HG03045 (cell line): ENCODE measurements at regions not wholly inside any gene's neighbourhood (a gene's known extent, or its start where the extent isn't known, plus 50 kb on each side); places are given as distances from the start of the nearest gene placed in this dataset.
A peak's percentile ranks its signal among the peaks of the same experiment; 100 is the strongest.

ENCODE experiments used
- ATAC-seq: cut with Tn5 transposase; IDR thresholded peaks from one replicate; pipeline ENCODE4 v1.9.1; 2021; ENCODE audit warnings: mild to moderate bottlenecking, moderate library complexity; ENCODE audit not compliant: unreplicated experiment

DNA sequence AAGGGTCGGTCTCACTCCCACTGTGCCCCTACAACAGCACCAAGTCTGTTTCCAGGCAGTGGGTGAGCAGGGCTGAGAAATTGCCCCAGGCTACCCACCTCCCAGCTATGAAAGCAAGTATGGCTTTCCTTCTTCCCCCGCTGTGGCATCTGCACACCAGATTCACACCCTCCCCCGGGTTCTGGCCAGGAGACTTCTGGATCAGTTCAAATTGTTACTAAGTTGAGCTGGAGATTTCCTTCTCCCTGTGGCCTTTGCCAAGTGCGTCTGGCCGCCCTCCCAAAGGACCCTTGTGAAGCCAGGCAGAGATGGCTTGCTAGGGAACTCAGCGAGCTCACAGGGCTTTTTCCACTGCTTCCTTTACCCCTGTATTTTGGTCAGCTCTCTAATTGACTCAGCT lies 555.4 kb downstream of the SH2D4B start:
- ATAC-seq: no peak

DNA sequence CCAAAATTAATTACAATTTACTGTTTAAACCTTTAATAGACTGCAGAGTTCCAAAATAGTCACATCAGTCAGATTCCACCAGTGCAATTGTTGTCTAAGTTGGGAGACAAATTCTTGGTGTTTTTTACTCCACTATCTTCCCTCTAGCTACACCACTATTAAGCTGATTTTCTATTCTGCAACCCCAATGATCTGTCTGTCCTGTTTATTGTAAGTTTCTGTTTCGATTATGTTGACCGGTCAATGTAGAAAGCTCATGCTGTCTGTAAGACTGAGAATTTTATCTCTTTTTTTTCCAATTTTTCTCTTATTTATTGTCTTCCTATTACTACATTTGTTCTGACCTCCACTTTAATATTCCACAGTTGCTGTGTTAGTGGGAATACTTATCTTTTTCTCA lies 557.5 kb downstream of the SH2D4B start:
- no peak for ATAC-seq

DNA sequence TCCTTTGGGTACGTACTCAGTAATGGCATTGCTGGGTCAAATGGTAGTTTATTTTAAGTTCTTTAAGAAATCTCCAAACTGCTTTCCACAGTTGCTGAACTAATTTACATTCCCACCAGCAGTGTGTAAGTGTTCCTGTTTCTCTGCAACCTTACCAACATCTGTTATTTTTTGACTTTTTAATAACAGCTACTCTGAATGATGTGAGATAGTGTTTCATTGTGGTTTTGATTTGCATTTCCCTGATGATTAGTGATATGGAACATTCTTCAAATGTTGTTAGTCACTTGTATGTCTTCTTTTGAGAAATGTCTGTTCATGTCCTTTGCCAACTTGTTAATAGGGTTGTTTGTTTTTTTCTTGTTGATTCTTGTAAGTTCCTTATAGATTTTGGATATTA lies 558.9 kb downstream of the SH2D4B start:
- no peak for ATAC-seq

DNA sequence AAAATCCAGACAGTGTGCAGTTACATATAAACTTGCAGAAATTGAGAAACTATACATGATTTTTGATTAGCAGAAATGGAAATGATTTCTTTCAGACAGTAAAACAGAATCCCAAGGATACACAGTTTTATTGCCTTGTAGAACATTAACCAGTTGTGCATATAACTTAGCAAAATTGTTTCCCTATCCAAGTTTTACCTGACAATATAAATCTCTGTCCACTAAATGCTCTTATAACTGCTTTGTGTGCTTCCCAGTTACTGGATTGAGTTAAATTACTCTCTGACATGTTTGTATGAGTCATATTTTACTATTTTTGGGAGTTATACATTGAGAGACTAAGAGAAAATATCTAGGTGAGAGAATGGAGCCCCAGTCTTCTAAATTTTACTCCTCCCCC lies 563.4 kb downstream of the SH2D4B start:
- ATAC-seq: no peak

DNA sequence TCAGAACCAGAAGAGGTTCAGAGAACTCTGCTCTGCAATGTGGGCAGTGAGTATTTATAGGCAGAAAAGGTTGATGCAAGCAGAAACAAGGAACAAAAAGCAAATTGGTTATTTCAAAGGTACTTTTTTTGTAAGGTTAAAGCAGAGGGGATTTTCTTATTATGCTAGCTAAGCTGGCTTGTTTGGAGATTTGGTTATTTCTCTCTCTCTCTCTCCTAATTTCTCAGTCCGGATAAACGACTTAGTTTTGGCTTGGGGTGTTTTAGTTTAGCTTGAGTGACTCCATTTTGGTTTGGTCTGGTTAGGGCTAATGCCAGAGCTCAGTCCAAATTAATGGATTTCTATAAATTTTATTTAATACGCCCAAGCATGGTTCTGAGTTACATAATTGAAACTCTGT lies 566.8 kb downstream of the SH2D4B start:
- no peak for ATAC-seq

DNA sequence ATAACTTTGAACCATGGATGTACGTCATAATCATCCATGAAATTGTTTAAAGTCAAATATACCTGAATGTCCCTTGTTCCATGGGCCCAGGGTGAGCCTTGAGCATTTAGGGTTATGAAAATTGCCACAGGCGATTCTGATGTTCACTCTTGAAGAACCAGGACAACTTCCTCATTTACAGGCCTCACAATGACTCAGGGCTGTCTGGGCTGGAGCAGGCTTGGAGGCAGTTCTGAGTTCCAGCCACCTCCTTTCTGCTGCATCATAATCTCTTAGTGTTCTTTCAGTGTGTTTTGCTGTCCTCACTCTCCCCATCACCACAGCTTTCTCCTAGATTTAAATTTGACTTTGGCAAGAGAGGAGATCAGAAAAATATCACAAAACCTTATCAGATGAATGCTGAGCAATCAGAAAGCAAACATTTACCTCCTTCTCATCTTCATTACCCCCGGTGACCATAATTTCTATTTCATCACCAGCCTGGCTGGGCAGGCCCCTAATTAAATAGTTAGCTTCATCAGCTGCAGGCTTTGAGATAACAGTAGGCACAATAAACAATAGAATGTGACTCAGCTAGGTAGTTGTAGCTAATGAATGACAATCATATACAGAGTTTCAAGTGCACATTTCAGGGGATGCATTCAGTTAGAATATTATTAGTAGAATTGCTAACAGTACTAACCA lies 571.0 kb downstream of the SH2D4B start:
- ATAC-seq: peak; percentile 84

DNA sequence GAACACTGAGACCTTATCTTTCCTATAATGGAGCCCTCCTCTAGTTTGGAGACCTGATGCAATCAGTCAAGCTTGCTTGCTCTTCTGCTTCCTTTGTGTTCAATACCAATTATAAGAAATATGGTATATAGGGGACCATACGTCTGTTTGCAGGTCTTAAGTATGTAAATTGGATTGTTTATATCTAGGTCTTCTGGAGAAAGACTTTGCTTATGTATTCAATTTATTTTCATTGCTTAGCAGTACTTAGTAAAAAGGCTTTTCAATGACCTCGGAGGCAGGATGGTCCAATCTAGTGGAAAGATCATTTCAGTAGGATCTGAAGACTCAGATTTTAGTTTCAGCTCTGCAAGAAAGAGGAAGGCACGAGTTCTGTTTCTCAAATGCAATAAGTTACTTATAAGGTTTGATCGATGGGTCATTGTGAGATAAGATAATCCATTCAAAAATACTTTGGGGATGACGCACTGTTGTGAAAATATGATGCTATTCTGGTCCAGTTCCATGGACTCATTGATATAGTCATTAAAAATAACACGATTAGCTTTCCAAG lies 571.6 kb downstream of the SH2D4B start:
- no peak for ATAC-seq

DNA sequence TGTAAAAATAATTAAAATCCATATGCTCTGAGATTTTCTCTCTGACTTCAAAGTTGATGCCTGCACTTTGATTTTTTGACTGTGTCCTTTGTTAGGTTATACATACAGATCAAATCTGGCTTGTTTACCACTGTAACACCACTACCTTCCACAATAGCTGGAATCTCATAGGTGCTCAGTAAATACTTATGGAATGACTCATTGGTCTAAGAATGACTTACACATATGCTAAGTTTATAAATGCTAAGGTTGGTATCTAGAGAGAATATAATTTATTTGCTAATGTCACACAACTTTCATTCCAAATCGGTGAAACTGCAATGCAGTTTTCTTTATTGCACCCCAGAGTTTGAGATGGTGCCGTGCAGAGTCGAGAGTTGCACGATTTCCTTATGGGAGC lies 578.5 kb downstream of the SH2D4B start:
- ATAC-seq: no peak

DNA sequence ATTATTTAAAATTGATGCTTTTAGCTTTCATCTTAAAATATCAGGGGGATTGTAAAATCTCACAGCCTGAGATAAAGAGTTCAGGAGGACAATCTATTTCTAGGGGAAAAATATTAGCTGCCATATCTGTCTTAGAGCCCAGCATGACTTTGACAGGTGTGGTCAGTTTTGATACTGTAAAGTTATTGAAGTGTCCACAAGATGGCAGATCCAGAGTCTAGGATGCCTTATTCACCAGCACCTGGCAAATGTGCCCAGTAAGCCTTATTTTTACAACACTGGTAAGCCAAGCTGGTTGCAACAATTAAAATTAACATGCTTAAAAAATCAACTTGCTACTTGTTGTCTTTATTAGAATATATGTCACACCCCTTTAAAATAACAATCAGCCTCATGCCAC lies 579.3 kb downstream of the SH2D4B start:
- ATAC-seq: no peak

DNA sequence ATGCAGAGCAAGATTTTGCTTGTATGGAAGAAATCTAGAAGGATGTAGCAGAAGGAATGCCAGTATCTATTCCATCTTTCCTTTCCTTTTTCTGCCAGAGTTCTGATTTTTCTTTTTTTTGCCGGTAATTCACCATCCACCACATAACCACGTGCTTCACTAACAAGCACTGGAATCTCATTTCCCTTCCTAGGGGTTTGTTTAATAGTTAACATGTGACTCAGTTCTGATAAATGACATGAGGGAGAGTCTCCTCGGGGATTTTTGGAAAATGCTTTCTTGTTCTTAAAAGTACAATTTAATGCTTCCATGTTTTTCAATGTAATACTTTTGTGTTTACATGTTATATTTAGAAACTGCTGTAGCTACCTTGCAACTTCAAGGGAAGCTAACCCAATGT lies 590.2 kb downstream of the SH2D4B start:
- ATAC-seq: no peak

DNA sequence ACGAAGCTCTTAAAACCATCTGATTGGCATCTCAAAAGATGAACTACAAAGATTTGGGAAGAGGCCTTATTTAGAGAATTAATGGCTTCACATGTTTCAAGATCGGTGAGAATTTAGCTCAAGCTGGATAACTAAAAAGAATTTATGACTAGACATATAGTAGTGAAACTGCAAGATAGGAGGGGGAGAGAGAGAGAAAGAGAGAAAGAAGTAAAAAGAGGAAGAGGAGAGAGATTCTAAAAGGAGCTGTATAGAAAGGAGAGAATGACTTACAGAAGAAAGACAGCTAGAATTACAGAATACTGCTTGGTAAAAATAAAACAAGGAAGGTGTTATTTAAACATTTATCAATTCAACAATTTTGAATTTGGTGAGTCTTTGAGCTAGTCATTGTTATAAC lies 592.3 kb downstream of the SH2D4B start:
- ATAC-seq: no peak

DNA sequence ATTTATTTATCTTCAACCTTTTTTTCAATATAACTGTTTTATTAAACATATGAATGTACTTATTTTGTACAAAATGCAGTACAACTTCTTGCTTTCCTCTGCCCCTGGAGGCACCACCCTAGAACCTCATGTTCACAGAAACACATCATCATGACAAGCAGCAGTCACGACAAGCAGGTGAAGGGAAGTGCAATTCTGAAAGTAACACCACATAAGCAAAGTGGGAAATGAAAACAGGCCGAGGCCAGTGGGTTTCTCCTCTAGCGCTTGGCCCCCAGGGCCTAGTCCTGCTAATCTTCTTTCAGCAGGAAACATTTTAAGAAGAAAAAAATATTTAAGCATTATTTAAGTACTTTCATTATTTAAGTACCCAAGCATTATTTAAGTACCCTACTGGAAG lies 598.1 kb downstream of the SH2D4B start:
- peak; percentile 86 for ATAC-seq

DNA sequence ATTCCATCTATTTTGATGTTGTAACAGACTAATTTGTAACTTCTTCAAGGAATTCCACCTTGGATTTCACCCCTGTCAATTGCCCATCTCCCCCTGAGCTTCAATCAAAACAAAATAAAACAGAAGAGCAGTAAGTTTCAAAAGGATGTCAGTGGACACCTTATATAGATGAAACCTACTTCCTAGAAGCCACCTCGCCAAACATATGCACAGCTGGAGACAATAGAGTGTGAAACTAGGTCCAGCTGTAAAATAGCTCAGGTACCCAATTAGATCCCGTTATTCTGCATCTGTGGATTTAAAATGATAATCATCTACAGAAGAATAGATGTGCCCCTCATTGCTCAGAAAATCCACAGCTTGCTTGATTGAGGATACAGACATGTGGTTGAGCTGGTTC lies 598.6 kb downstream of the SH2D4B start:
- no peak for ATAC-seq

DNA sequence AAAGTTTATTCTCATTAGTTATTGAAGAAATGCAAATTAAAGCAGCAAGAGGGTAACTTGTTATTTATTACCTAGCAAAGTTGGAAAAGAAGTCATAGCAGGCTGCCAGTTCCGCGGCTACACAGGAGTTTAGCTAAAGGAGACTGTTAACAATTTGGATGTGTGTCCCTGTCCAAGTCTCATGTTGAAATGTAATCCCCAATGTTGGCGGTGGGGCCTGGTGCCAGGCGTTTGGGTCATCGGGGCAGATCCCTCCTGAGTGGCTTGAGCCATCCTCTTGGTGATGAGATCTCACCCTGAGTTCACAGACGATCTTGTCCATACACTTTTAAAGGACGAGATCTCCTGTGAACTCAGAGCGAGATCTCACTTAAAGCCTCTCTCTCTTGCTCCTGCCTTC lies 608.3 kb downstream of the SH2D4B start:
- no peak for ATAC-seq

DNA sequence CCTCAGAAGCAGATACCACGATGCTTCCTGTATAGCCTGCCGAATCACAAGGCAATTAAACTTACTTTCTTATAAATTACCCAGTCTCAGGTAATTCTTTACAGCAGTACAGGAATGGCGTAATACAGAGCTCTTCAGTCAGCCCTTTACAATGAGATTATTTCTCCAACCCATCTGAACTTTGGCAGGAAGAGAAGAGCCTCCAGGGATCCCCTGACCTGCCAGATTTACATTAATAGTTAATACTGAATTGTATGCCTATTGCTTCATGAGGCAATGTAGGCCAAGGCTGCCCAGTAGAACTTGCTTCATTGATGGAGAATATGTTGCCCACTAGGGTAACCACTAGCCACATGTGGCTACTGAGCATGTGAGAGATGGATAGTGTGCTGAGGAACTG lies 608.7 kb downstream of the SH2D4B start:
- ATAC-seq: no peak

DNA sequence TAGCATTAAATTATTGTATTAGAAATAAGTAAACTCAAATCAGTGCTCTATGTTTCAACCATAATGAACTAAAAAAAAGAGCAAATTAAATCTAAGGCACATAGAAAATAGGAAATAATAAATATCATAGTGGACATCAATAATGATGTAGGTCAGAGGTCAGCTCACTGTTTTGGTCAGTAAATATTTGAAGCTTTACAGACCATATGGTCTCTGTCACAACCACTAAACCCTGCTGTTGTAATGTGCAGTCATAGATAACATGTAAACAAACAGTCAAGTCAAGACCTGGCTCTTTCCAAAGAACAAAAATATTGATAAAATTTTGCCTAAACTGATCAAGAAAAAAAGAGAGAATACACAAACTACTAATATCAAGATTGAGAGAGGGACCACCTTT lies 615.0 kb downstream of the SH2D4B start:
- no peak for ATAC-seq

DNA sequence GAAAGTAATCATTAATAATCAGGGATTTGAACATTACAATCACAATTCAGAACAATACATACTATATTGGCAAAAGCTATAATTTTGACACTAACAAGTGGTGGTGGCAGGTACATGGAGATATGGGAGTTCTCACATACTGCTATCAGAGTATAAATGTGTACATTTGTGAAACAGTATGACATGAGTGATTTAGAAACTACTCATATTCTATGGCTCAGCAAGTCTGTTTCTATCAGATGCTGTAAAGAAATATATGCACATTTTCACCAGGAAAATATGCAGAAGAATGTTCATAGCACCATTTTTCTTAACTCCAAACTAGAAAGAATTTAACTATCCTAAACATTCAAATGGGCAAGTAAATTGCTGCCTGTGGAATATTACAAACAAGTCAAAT lies 620.0 kb downstream of the SH2D4B start:
- no peak for ATAC-seq

DNA sequence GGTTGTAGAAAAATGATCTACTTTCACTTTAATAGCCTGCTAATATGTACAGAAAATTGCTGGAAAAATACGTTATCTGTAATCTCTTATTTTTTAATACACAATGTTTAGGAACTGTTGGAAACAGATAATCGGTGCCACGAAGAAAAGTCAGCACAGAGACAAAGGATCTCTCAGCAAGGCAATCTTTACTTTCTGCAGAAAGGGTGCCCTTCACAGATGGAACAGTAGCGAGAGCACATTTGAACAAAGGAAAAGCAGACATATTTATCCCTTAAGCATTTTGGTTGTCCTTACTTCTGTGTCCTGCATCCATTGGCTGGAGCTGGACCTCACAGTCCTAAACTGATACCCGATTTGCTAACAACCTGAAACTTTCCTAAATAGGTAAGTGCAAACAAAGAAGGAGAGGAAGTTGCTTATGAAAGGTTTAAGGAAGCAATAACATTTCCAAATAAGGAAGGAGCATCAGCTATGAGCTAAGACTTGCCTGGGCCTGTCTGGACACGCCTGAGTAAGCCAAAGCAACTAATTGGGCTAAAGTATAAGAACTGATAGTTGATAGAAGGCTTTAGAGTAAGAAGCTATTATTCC lies 640.0 kb downstream of the SH2D4B start:
- no peak for ATAC-seq

DNA sequence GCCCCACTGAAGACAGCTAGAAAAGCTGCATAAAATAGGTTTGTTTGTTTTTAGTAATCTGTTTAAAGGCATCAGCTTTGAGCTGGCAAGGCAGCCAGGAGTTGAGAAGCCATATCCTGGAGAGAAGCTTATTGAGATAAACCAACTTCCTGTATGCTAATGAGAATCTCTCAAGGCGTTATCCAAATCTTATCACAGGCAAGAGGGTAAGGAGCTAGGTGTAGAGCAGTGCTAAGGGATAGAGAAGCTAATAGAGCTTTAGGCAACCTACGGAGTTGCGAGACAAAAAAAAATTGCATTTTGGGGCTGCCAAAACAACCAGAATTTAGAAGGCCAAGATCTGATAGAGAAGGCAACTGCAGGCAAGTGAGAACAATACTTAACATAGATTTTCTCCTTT lies 641.6 kb downstream of the SH2D4B start:
- no peak for ATAC-seq

DNA sequence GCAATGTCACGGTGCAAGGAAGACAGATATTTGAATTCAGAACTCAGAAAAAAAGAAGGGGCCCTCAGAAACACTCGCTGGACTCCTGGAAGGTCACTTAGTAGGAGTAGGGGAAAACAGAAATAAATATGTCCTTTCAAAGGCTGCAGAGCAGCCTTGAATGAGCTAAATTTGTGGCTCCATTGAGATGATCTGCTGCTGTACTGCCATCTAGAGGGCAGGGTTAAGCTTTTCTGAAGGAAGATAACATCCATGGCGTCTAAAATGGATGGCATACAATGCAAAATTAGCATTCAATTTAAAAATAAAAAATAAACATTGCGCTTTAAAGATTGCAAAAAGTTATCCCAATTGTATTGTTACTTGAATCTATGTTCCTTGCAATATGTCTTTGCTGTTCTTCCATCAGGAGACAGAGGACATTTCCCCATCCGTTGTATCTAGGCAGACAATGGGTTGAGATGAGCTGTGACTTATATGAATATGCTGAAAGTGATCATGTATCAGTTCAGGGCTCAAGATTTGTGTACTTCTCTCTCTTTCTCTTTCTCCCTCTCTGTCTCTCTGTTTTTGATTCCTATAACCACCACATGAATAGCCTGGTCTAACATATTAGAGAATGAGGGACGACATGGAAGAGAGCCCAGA lies 642.2 kb downstream of the SH2D4B start:
- ATAC-seq: peak; percentile 83

DNA sequence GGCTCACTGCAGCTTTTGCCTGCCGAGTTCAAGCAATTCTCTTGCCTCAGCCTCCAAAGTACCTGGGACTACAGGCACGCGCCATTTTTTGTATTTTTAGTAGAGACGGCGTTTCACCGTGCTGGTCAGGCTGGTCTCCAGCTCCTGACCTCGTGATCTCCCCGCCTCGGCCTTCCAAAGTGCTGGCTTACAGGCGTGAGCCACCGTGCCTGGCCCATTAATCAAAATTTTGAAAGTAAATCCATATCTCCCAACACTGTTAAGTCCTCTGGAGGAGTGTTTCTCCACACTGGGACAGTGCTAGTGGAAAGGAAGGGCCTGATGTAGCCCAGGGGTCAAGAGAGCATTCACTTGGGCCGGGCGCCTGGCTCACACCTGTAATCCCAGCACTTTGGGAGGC lies 644.6 kb downstream of the SH2D4B start:
- no peak for ATAC-seq

DNA sequence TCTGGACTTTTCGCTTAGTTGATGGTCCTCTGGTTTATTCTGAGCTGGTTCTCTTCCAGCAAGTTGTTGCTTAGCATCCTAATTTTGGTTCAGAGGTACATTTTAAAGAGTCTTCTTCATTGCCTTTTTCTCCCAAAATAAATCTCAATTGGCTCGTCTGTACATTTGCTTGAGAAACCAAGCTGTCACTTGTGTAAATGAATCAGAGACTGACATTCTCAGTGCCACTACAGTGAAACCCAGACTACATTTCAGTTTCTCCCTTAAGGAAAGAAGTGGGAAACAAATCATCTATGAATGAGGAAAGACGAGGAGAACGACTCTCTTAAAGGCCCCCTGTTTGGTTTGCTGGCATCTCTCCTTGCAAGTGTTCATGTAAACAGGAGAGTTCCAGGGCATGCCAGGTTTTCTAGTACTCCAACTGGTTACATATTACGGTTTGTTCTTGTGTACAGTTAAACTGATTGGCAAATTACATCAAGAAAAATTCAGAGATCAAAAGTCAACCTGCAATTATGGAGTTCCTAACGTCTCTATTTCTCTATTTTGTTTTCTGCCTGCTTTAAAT lies 654.6 kb downstream of the SH2D4B start:
- no peak for ATAC-seq
